Right kidney (tissue), 1 donor: ENCODE measurements at regions not wholly inside any gene's neighbourhood (a gene's known extent, or its start where the extent isn't known, plus 50 kb on each side); places are given as distances from the start of the nearest gene placed in this dataset.
"Not testable (repeated sequence)": the region's sequence is repeated elsewhere in the genome, so short reads cannot be mapped to it uniquely, and the experiment has no call there.

ENCODE experiments used
- DNase-seq: peaks from one replicate; pipeline ENCODE4 v3.0.0-alpha.2; 2016

- DNase-seq, result no peak
Measured at GRCh38 chr3:127439621-127440020, 150.9 kb downstream of the TPRA1 start.

- DNase-seq, result no peak
Measured at GRCh38 chr3:127438951-127439350, 151.1 kb upstream of the PRR20G start.

GRCh38 chr3:127438371-127438770, 150.5 kb upstream of the PRR20G start:
- DNase-seq, result no peak

- not testable (repeated sequence) for DNase-seq
Measured at GRCh38 chr3:127435299-127435698, 147.5 kb upstream of the PRR20G start.

- no peak for DNase-seq
Measured at GRCh38 chr3:127431066-127431465, 143.2 kb upstream of the PRR20G start.

GRCh38 chr3:127428344-127428997, 140.6 kb upstream of the PRR20G start:
- DNase-seq, result no peak

- no peak for DNase-seq
Measured at GRCh38 chr3:127427666-127428065, 139.8 kb upstream of the PRR20G start.

- DNase-seq, result no peak
Measured at GRCh38 chr3:127427156-127427555, 139.3 kb upstream of the PRR20G start.

- no peak for DNase-seq
Measured at GRCh38 chr3:127426444-127427153, 138.8 kb upstream of the PRR20G start.

- no peak for DNase-seq
Measured at GRCh38 chr3:127425505-127426443, 137.9 kb upstream of the PRR20G start.

- no peak for DNase-seq
Measured at GRCh38 chr3:127424766-127425504, 137.1 kb upstream of the PRR20G start.

- no peak for DNase-seq
Measured at GRCh38 chr3:127423856-127424765, 136.3 kb upstream of the PRR20G start.

GRCh38 chr3:127422663-127423375, 135.0 kb upstream of the PRR20G start:
- no peak for DNase-seq

- DNase-seq, result no peak
Measured at GRCh38 chr3:127421943-127422662, 134.3 kb upstream of the PRR20G start.

GRCh38 chr3:127420829-127421228, 133.0 kb upstream of the PRR20G start:
- DNase-seq, result no peak

- DNase-seq, result no peak
Measured at GRCh38 chr3:127419641-127420553, 132.1 kb upstream of the PRR20G start.

GRCh38 chr3:127419182-127419581, 131.3 kb upstream of the PRR20G start:
- no peak for DNase-seq

GRCh38 chr3:127418560-127419147, 130.8 kb upstream of the PRR20G start:
- no peak for DNase-seq
